ENCODE measurements at regions not wholly inside any gene's neighbourhood (a gene's known extent, or its start where the extent isn't known, plus 50 kb on each side); places are given as distances from the start of the nearest gene placed in this dataset.

DNA sequence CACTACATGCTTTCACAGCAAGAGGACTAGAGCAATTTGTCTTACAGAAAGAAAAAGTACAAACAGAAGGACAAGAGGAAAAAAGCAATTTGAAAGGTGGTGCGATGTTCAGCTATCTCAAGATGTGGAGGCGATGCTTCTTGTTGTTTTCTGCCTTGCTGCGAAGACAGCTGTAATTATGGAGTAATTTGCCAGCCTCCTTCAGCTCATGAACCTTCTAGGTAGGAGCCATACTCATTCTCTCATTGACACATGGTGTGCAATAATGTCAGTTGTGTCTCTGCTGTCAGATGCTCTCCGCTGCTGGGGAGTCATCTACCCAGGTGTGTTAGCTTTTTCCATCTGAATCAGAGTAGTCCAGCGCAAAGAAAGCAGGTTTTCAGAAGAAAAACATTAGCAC is 424.5 kb downstream of the NR2F1-AS1 start:
- Mint-ChIP-seq H3K27me3 (ENCODE audit: unreplicated experiment) (no peaks in the 10 kb centered on the region), H3K4me1 (ENCODE audit: low read depth, unreplicated experiment) (no peaks in the 10 kb centered on the region), H3K36me3 (ENCODE audit: unreplicated experiment) (no peaks in the 10 kb centered on the region), H3K4me3 (ENCODE audit: unreplicated experiment) (no peak overlapping the region), H3K9me3 (ENCODE audit: unreplicated experiment) (no peaks in the 10 kb centered on the region), H3K27ac (ENCODE audit: unreplicated experiment) (no peak overlapping the region)
- no peak for DNase-seq
- TF ChIP-seq, protein P1, sequence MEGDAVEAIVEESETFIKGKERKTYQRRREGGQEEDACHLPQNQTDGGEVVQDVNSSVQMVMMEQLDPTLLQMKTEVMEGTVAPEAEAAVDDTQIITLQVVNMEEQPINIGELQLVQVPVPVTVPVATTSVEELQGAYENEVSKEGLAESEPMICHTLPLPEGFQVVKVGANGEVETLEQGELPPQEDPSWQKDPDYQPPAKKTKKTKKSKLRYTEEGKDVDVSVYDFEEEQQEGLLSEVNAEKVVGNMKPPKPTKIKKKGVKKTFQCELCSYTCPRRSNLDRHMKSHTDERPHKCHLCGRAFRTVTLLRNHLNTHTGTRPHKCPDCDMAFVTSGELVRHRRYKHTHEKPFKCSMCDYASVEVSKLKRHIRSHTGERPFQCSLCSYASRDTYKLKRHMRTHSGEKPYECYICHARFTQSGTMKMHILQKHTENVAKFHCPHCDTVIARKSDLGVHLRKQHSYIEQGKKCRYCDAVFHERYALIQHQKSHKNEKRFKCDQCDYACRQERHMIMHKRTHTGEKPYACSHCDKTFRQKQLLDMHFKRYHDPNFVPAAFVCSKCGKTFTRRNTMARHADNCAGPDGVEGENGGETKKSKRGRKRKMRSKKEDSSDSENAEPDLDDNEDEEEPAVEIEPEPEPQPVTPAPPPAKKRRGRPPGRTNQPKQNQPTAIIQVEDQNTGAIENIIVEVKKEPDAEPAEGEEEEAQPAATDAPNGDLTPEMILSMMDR (IDR thresholded peaks at IDR 0.05; ENCODE audit: partially characterized antibody, unreplicated experiment), result no peak

DNA sequence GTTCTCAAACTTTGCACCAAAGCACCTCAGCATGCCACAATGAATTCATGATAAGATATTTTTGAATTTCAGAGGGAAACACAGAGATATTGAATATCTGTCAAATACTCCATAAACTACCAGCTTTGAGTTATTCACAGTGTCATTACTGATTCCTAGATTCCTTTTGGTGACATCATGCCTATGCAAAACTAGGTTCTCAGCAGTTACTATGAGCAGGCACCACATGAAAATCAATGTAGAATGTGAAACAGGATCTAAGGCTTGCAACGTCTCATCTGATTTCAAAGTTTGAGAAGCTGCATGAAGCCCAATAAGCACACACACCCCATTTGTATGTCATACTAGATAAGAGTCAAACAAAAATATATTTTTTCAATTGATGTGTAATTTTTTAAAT is 426.5 kb downstream of the NR2F1-AS1 start:
- H3K36me3 Mint-ChIP-seq (ENCODE audit: unreplicated experiment), result no peaks in the 10 kb centered on the region
- TF ChIP-seq, protein P1 (IDR thresholded peaks at IDR 0.05; ENCODE audit: partially characterized antibody, unreplicated experiment), result no peak
- no peak for DNase-seq
- H3K27me3 Mint-ChIP-seq (ENCODE audit: unreplicated experiment), result no peaks in the 10 kb centered on the region
- H3K27ac Mint-ChIP-seq (ENCODE audit: unreplicated experiment), result no peak overlapping the region
- H3K4me3 Mint-ChIP-seq (ENCODE audit: unreplicated experiment), result no peak overlapping the region
- H3K4me1 Mint-ChIP-seq (ENCODE audit: low read depth, unreplicated experiment), result no peaks in the 10 kb centered on the region
- H3K9me3 Mint-ChIP-seq (ENCODE audit: unreplicated experiment), result no peaks in the 10 kb centered on the region

DNA sequence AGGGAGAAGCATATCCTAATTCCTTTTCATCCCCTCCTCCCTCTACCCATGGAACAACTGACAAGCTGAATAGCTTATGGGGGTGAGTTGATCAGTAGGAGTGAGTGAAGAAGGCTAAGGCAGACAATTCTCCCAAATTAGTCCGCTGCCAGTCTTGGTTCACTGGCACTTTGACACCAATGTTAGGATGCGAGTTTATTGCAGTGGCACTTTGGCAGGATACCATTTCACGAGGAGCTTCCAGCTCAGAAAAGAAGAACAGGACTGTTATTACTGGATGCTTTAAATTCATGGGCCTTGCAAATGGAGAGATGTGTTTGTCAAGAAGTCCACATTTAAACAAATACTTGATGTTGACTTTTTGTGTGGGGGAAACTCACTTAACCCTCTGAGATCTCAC is 427.6 kb downstream of the NR2F1-AS1 start:
- Mint-ChIP-seq H3K27ac (ENCODE audit: unreplicated experiment) (no peak overlapping the region), H3K4me3 (ENCODE audit: unreplicated experiment) (no peak overlapping the region), H3K36me3 (ENCODE audit: unreplicated experiment) (no peaks in the 10 kb centered on the region), H3K4me1 (ENCODE audit: low read depth, unreplicated experiment) (no peaks in the 10 kb centered on the region), H3K9me3 (ENCODE audit: unreplicated experiment) (no peaks in the 10 kb centered on the region), H3K27me3 (ENCODE audit: unreplicated experiment) (no peaks in the 10 kb centered on the region)
- no peak for DNase-seq
- TF ChIP-seq, protein P1 (IDR thresholded peaks at IDR 0.05; ENCODE audit: partially characterized antibody, unreplicated experiment), result no peak

DNA sequence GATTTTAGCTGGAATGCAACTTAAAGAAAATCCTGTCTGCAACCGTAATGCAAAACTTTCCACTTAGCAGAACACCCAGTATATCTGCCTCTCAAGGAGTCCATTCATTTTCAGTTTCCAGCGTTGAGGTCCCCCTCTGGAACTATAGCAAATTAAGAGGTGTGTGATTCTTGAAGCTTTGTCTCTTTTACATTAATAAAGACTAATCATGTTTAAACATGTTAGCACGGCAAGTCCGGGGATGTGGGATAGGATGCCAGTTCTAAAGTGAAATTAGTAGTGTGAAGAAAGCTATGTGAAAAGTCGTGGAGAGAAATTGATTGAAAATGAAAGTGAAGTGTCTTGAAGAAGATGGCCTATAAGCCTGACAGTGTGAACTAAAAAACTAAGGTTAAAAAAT is 429.1 kb downstream of the NR2F1-AS1 start:
- Mint-ChIP-seq H3K4me1 (ENCODE audit: low read depth, unreplicated experiment) (no peaks in the 10 kb centered on the region), H3K27ac (ENCODE audit: unreplicated experiment) (no peak overlapping the region), H3K4me3 (ENCODE audit: unreplicated experiment) (no peak overlapping the region), H3K9me3 (ENCODE audit: unreplicated experiment) (no peaks in the 10 kb centered on the region), H3K27me3 (ENCODE audit: unreplicated experiment) (no peaks in the 10 kb centered on the region), H3K36me3 (ENCODE audit: unreplicated experiment) (no peaks in the 10 kb centered on the region)
- DNase-seq, result no peak
- TF ChIP-seq, protein P1 (IDR thresholded peaks at IDR 0.05; ENCODE audit: partially characterized antibody, unreplicated experiment), result no peak

DNA sequence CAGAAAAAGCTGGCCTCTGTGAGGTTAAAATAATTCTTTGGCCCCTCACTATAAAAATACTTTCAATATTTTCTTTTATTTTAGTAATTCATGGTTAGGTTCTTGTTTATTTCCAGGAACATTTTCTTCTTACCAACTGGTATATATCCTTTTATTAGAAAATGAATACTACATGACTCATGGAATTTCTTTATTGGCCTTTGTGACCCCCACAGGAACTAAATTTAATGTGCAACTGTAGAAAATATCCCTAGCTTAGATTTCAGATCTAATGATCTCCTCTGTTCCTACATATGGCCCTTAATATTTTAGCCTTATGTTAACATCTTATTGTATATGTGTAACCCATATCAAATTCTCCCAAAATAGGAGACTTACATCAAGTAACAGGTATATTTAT is 429.9 kb downstream of the NR2F1-AS1 start:
- TF ChIP-seq, protein P1 (IDR thresholded peaks at IDR 0.05; ENCODE audit: partially characterized antibody, unreplicated experiment), result no peak
- no peak overlapping the region for H3K27ac Mint-ChIP-seq (ENCODE audit: unreplicated experiment)
- H3K4me3 Mint-ChIP-seq (ENCODE audit: unreplicated experiment), result no peak overlapping the region
- DNase-seq, result no peak
- H3K9me3 Mint-ChIP-seq (ENCODE audit: unreplicated experiment), result no peaks in the 10 kb centered on the region
- no peaks in the 10 kb centered on the region for H3K27me3 Mint-ChIP-seq (ENCODE audit: unreplicated experiment)
- H3K36me3 Mint-ChIP-seq (ENCODE audit: unreplicated experiment), result no peaks in the 10 kb centered on the region
- no peaks in the 10 kb centered on the region for H3K4me1 Mint-ChIP-seq (ENCODE audit: low read depth, unreplicated experiment)

Measured in glutamatergic neuron (in vitro differentiated cells).